Heart left ventricle (tissue), 13 donors: ENCODE measurements at regions not wholly inside any gene's neighbourhood (a gene's known extent, or its start where the extent isn't known, plus 50 kb on each side); places are given as distances from the start of the nearest gene placed in this dataset.

Source experiments
- POLR2A ChIP-seq, 2 donors: fragments of 450-650 bp; IDR thresholded peaks; one replicate each; pipeline ENCODE4 v1.6.1; 2017; ENCODE audit warnings: antibody characterized with exemption in 2 of 2, mild to moderate bottlenecking in 2 of 2, moderate library complexity in 2 of 2
- TF ChIP-seq, protein P1 (sequence below), 12 donors: fragments of 200-600 bp; sonication (generic) in 4 of 12; IDR thresholded peaks; one replicate each; pipeline versions ENCODE4 v1.5.0 to v1.8.0; 2018 to 2022; ENCODE audit warnings: antibody characterized with exemption in 12 of 12, mild to moderate bottlenecking in 5 of 12
- donor health status: ischemic (EF 13 %, LVEDD 7.1; RV severe dilation, severe dysfunction).
- donor health status: DM: no; HTN: yes; CAD: no.
- donor health status: DM: no; HTN: no; CAD: no.
- donor health status: ischemic (EF 25% LVEDD 6.9; RV normal size, moderate dysfunction).
- donor health status: ischemic (EF 25% LVEDD 5.7; RV mildly dilated, moderate dysfunction).
- donor health status: ischemic (EF 35%, LVEDD 5.7; RV mildly dilated, moderate dysfunction).
- donor health status: nonischemic (EF 11% LVEDD 7.7; RV severe dilation, severe dysfunction).
- donor health status: DM: yes; HTN: yes; CAD: no.
- donor health status: PGD.
- donor health status: ischemic (EF 29% LVEDD 5.4; RV normal size, mild dysfunction).
- donor health status: nonischemic (EF 23%, LVEDD 6.1; RV moderate dilation, normal function).

DNA sequence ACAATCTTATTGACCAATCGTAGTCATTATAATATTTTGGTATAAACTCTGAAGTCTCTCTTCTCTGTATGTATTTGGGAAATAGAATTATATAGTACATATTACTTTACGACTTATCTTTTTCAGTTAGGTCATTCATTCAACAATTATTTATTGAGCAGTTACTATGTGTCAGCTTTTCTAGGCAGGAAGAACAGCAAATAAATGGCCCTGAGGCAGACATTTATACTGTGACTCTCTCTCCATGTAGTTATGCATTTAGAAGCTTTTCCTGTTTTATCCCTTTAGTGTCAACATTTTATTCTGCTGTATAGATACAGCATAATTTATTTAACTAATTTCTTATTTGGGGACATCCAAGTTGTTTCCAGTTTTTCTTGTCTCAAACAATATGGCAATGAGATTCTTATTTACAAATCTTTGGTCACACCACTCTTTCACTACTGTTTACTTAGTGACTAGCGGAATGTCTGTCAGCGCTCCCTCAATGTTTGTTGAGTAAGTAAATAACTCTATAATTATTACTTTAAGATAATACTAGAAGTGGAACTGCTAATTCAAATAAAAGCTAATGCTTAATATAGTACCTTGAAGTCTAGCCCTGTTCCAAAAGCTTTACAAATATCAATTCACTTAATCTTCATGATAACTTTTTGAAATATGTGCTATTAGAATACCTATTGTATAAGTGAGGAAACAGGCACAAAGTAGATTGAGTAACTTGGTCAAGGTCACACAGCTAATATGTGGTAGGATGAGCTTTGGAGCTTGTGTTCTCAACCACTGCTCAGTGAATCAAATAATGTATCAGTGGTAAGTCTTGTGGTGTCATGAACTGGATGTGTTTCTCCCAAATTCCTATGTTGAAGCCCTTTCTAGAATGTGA lies 465.6 kb downstream of the SIPA1L2 start:
- TF ChIP-seq, protein P1, sequence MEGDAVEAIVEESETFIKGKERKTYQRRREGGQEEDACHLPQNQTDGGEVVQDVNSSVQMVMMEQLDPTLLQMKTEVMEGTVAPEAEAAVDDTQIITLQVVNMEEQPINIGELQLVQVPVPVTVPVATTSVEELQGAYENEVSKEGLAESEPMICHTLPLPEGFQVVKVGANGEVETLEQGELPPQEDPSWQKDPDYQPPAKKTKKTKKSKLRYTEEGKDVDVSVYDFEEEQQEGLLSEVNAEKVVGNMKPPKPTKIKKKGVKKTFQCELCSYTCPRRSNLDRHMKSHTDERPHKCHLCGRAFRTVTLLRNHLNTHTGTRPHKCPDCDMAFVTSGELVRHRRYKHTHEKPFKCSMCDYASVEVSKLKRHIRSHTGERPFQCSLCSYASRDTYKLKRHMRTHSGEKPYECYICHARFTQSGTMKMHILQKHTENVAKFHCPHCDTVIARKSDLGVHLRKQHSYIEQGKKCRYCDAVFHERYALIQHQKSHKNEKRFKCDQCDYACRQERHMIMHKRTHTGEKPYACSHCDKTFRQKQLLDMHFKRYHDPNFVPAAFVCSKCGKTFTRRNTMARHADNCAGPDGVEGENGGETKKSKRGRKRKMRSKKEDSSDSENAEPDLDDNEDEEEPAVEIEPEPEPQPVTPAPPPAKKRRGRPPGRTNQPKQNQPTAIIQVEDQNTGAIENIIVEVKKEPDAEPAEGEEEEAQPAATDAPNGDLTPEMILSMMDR (IDR thresholded peaks at IDR 0.05), result no peak
- TF ChIP-seq POLR2A (IDR thresholded peaks at IDR 0.05), result no peak
